ENCODE measurements at regions not wholly inside any gene's neighbourhood (a gene's known extent, or its start where the extent isn't known, plus 50 kb on each side); places are given as distances from the start of the nearest gene placed in this dataset.
A peak's percentile ranks its signal among the peaks of the same experiment; 100 is the strongest.

DNA sequence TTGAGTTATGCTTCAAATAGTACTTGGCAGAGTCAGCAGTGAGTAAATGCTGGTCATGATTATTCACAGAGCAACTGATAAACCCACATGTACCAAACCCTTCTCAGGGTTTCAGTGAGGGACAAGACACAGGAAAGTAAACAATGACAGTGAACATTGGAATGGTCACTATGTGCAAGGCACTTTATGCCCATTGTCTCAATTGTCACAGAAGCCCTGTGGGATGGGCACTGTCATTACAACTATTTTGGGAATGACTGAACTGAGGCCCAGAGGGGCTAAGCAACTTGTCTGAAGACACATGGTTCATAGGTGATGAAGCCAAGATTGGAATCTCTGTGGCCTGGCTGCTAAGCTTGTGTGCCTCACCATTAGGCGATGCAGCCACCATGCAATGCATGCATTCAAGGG, 238.5 kb downstream of the RBM19 start:
- peak; percentile 36 to 68; a peak in 4 of 6 replicates for ATAC-seq

DNA sequence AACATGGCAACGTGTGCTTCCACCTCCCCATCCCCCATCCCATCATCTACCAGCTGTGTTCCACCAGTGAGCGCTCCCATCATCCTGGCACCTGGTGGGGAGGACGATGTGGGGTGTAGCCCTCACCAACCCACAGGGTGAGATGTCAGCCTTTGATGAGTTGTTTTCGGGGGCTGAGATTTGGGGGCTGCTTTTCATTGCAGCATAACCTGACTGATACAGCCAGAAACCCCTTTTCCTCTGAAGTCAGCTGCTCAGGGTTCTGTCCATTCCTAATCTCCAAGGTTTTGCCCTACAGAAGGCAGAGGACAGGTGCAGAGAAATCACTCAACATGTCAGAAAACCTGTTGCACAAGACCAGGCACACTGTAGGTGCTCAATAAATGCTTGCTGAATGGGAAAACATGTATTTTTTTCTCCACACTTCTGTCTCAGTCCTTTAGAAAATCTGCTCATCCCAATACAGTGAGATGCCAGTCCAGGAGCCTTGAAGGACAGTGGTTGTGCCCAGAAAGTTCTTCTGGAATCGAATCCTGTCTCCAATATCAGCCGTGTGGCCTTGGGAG, 239.8 kb downstream of the RBM19 start:
- 78% methylated on average over 4 of the region's 6 CpGs for WGBS (ENCODE audit: missing lambda C conversion rate)
- FAIRE-seq: no peak
- TF ChIP-seq, protein P1, sequence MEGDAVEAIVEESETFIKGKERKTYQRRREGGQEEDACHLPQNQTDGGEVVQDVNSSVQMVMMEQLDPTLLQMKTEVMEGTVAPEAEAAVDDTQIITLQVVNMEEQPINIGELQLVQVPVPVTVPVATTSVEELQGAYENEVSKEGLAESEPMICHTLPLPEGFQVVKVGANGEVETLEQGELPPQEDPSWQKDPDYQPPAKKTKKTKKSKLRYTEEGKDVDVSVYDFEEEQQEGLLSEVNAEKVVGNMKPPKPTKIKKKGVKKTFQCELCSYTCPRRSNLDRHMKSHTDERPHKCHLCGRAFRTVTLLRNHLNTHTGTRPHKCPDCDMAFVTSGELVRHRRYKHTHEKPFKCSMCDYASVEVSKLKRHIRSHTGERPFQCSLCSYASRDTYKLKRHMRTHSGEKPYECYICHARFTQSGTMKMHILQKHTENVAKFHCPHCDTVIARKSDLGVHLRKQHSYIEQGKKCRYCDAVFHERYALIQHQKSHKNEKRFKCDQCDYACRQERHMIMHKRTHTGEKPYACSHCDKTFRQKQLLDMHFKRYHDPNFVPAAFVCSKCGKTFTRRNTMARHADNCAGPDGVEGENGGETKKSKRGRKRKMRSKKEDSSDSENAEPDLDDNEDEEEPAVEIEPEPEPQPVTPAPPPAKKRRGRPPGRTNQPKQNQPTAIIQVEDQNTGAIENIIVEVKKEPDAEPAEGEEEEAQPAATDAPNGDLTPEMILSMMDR (IDR thresholded peaks at IDR 0.05): no peak
- TF ChIP-seq HDAC2 (IDR thresholded peaks at IDR 0.05) (no peak), FOSB (CRISPR knock-in tag; IDR thresholded peaks at IDR 0.05) (no peak)

More for the DNA sequence above, 238.5 kb downstream of the RBM19 start:
- Histone ChIP-seq H3K9me3 (0 out of 3 replicates have a peak, but pooled peaks cover 3% of the 10 kb centered on the region), H3K4me2 (peak overlapping the region; percentile 43), H3K27ac (peak overlapping the region in 1 of 2 experiments; percentile 10; a peak in 2 of 6 replicates), H3K4me3 (no peak overlapping the region), H3K4me1 (peaks cover 18% of the 10 kb centered on the region)
- DNase-seq (ENCODE audit: low read depth in 1 of 2, low spot score in 1 of 2) (peak; percentile 71), FAIRE-seq (peak; percentile 88)
- TF ChIP-seq, protein P2, sequence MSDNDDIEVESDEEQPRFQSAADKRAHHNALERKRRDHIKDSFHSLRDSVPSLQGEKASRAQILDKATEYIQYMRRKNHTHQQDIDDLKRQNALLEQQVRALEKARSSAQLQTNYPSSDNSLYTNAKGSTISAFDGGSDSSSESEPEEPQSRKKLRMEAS (IDR thresholded peaks at IDR 0.05): peak; percentile 76
- TF ChIP-seq GATA3 (IDR thresholded peaks at IDR 0.05; ENCODE audit: borderline replicate concordance): peak; percentile 79; the same call in 1 of the 2 replicates
- TF ChIP-seq CEBPB (IDR thresholded peaks at IDR 0.05): 0 out of 4 replicates have a peak, but pooled peaks of 1 of the 2 experiments have one; percentile 5
- TF ChIP-seq FOSL2 (IDR thresholded peaks at IDR 0.05): no peak
- peak; percentile 52; the same call in 1 of the 2 replicates for TF ChIP-seq FOSL2 (CRISPR knock-in tag; IDR thresholded peaks at IDR 0.05)
- TF ChIP-seq HOXA7 (CRISPR knock-in tag; IDR thresholded peaks at IDR 0.05): no peak
- TF ChIP-seq, protein P3, sequence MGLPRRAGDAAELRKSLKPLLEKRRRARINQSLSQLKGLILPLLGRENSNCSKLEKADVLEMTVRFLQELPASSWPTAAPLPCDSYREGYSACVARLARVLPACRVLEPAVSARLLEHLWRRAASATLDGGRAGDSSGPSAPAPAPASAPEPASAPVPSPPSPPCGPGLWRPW (IDR thresholded peaks at IDR 0.05): no peak
- 0% methylated on average over 1 of the region's 1 CpG for WGBS (ENCODE audit: missing lambda C conversion rate)
- ChIA-PET CTCF (no interaction called here), POLR2A (no interaction called here)

DNA sequence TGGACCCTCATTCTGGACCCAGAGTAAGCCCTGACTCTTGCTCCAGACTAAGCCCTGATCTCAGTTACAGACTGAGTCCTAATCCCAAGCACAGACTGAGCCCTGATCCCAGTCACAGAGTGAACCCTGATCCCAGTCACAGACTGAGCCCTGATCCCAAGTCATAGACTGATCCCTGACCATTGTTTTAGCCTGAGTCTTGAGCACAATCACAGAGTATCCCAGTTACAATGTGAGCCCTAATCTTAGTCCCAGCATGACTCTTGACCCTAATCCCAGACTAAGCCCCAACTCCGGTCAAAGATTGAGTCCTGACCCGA, 240.6 kb downstream of the RBM19 start:
- TF ChIP-seq, protein P4, sequence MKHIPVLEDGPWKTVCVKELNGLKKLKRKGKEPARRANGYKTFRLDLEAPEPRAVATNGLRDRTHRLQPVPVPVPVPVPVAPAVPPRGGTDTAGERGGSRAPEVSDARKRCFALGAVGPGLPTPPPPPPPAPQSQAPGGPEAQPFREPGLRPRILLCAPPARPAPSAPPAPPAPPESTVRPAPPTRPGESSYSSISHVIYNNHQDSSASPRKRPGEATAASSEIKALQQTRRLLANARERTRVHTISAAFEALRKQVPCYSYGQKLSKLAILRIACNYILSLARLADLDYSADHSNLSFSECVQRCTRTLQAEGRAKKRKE (CRISPR knock-in tag; IDR thresholded peaks at IDR 0.05; ENCODE audit: low read depth): no peak
- TF ChIP-seq FOXS1 (CRISPR knock-in tag; IDR thresholded peaks at IDR 0.05) (no peak), ZSCAN20 (CRISPR knock-in tag; IDR thresholded peaks at IDR 0.05) (no peak), EHF (CRISPR knock-in tag; IDR thresholded peaks at IDR 0.05) (no peak), EHMT2 (IDR thresholded peaks at IDR 0.05; ENCODE audit: low read depth) (no peak), CBX2 (IDR thresholded peaks at IDR 0.05; ENCODE audit: borderline replicate concordance, low read depth) (no peak), SMC3 (IDR thresholded peaks at IDR 0.05) (no peak), HDAC2 (IDR thresholded peaks at IDR 0.05) (no peak), NPAS2 (CRISPR knock-in tag; IDR thresholded peaks at IDR 0.05; ENCODE audit: borderline replicate concordance) (no peak), HOXB5 (CRISPR knock-in tag; IDR thresholded peaks at IDR 0.05) (no peak)
- WGBS (ENCODE audit: missing lambda C conversion rate): 95% methylated on average over 2 of the region's 2 CpGs

More for the DNA sequence above, 239.8 kb downstream of the RBM19 start:
- peak overlapping the region in 1 of 2 experiments; percentile 49; a peak in 1 of 6 replicates for H3K27ac ChIP-seq
- ChIA-PET CTCF (interaction anchor here (1.3 kb wide), 1 partner anchor 19 kb away, joined by 3 read pairs; no protein-coding TSS in a partner anchor), POLR2A (no interaction called here)
- no peak for DNase-seq (ENCODE audit: low read depth in 1 of 2, low spot score in 1 of 2)
- ATAC-seq: no peak
- H3K4me2 ChIP-seq: no peak overlapping the region
- peaks cover 18% of the 10 kb centered on the region for H3K4me1 ChIP-seq
- H3K4me3 ChIP-seq: no peak overlapping the region
- H3K9me3 ChIP-seq: 0 out of 3 replicates have a peak, but pooled peaks cover 3% of the 10 kb centered on the region

More for the DNA sequence above, 240.6 kb downstream of the RBM19 start:
- H3K4me3 ChIP-seq: no peak overlapping the region
- no peak overlapping the region for H3K27ac ChIP-seq
- 0 out of 3 replicates have a peak, but pooled peaks cover 3% of the 10 kb centered on the region for H3K9me3 ChIP-seq
- peaks cover 20% of the 10 kb centered on the region for H3K4me1 ChIP-seq
- DNase-seq (ENCODE audit: low read depth in 1 of 2, low spot score in 1 of 2): no peak
- ChIA-PET POLR2A (no interaction called here), CTCF (interaction anchor here (0.7 kb wide), 1 partner anchor 12 kb away, joined by 3 read pairs; no protein-coding TSS in a partner anchor)
- no peak overlapping the region for H3K4me2 ChIP-seq
- no peak for FAIRE-seq
- no peak for ATAC-seq
